ENCODE measurements at regions not wholly inside any gene's neighbourhood (a gene's known extent, or its start where the extent isn't known, plus 50 kb on each side); places are given as distances from the start of the nearest gene placed in this dataset.

- no peaks in the 10 kb centered on the region for H4K20me1 ChIP-seq (ENCODE audit: control insufficient read depth, insufficient read depth, low read depth, low read length)
- H3K4me1 ChIP-seq (ENCODE audit: control insufficient read depth, low read length), result no peaks in the 10 kb centered on the region
- no peak overlapping the region for H3K27ac ChIP-seq (ENCODE audit: low read depth, low read length)
- no peaks in the 10 kb centered on the region for H3K36me3 ChIP-seq (ENCODE audit: control insufficient read depth, low read length)
- no peak overlapping the region for H3K4me2 ChIP-seq (ENCODE audit: low read length)
- no peaks in the 10 kb centered on the region for H3K27me3 ChIP-seq (ENCODE audit: control insufficient read depth, low read length)
- peaks cover 3% of the 10 kb centered on the region; the same call in 1 of the 2 replicates for H3K9me3 ChIP-seq (ENCODE audit: control insufficient read depth, insufficient read depth, low read length)
- TF ChIP-seq CTCF (IDR thresholded peaks at IDR 0.05; ENCODE audit: low read depth, low read length, poor library complexity, severe bottlenecking) (no peak), EZH2phosphoT487 (IDR thresholded peaks at IDR 0.05; ENCODE audit: borderline replicate concordance, low read length) (no peak)
- no peaks in the 10 kb centered on the region for H3K79me2 ChIP-seq (ENCODE audit: control insufficient read depth, low read length)
- no peaks in the 10 kb centered on the region for H3F3A ChIP-seq (ENCODE audit: control insufficient read depth, insufficient read depth)
- H3K9me2 ChIP-seq (replicated peaks; ENCODE audit: control insufficient read depth, low read length), result no peaks in the 10 kb centered on the region
- H3K4me3 ChIP-seq (ENCODE audit: low read length), result no peak overlapping the region
Observed at GRCh38 chr7:13829231-13829630, 160.2 kb downstream of the ETV1 start.

- no peak overlapping the region for H3K4me2 ChIP-seq (ENCODE audit: low read length)
- TF ChIP-seq EZH2phosphoT487 (IDR thresholded peaks at IDR 0.05; ENCODE audit: borderline replicate concordance, low read length) (no peak), CTCF (IDR thresholded peaks at IDR 0.05; ENCODE audit: low read depth, low read length, poor library complexity, severe bottlenecking) (no peak)
- H3K36me3 ChIP-seq (ENCODE audit: control insufficient read depth, low read length), result no peaks in the 10 kb centered on the region
- H3K9me3 ChIP-seq (ENCODE audit: control insufficient read depth, insufficient read depth, low read length), result no peaks in the 10 kb centered on the region; the same call in 1 of the 2 replicates
- H3K4me3 ChIP-seq (ENCODE audit: low read length), result no peak overlapping the region
- H4K20me1 ChIP-seq (ENCODE audit: control insufficient read depth, insufficient read depth, low read depth, low read length), result no peaks in the 10 kb centered on the region
- H3K79me2 ChIP-seq (ENCODE audit: control insufficient read depth, low read length), result no peaks in the 10 kb centered on the region
- H3F3A ChIP-seq (ENCODE audit: control insufficient read depth, insufficient read depth), result no peaks in the 10 kb centered on the region
- H3K27me3 ChIP-seq (ENCODE audit: control insufficient read depth, low read length), result no peaks in the 10 kb centered on the region
- no peaks in the 10 kb centered on the region for H3K4me1 ChIP-seq (ENCODE audit: control insufficient read depth, low read length)
- H3K9me2 ChIP-seq (replicated peaks; ENCODE audit: control insufficient read depth, low read length), result no peaks in the 10 kb centered on the region
- H3K27ac ChIP-seq (ENCODE audit: low read depth, low read length), result no peak overlapping the region
Observed at GRCh38 chr7:13829914-13830900, 159.3 kb downstream of the ETV1 start.

DNA sequence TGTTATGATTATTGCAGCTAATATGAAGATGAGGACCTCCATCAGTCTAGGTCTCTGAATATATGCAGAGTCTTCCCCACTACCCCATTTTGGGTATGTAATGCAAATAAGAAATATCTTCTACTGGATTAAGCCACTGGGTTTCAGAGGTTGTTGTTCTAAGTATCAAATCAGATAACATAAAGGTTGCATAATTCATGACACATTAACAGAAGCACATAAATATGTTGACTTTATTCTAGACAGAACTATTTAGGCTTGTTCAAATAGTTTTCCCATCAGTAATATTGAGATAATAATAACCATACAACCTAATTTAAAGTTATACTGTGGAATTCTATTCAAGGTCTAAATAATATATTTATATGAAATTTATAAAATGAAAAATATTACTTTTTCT lies 157.1 kb downstream of the ETV1 start:
- H3K27ac ChIP-seq (ENCODE audit: low read depth, low read length), result no peak overlapping the region
- no peak overlapping the region for H3K4me2 ChIP-seq (ENCODE audit: low read length)
- no peaks in the 10 kb centered on the region for H3K27me3 ChIP-seq (ENCODE audit: control insufficient read depth, low read length)
- no peaks in the 10 kb centered on the region for H3F3A ChIP-seq (ENCODE audit: control insufficient read depth, insufficient read depth)
- no peaks in the 10 kb centered on the region; the same call in 1 of the 2 replicates for H3K9me3 ChIP-seq (ENCODE audit: control insufficient read depth, insufficient read depth, low read length)
- H3K79me2 ChIP-seq (ENCODE audit: control insufficient read depth, low read length), result no peaks in the 10 kb centered on the region
- TF ChIP-seq CTCF (IDR thresholded peaks at IDR 0.05; ENCODE audit: low read depth, low read length, poor library complexity, severe bottlenecking) (no peak), EZH2phosphoT487 (IDR thresholded peaks at IDR 0.05; ENCODE audit: borderline replicate concordance, low read length) (no peak)
- H3K4me3 ChIP-seq (ENCODE audit: low read length), result no peak overlapping the region
- H4K20me1 ChIP-seq (ENCODE audit: control insufficient read depth, insufficient read depth, low read depth, low read length), result no peaks in the 10 kb centered on the region
- H3K4me1 ChIP-seq (ENCODE audit: control insufficient read depth, low read length), result no peaks in the 10 kb centered on the region
- H3K9me2 ChIP-seq (replicated peaks; ENCODE audit: control insufficient read depth, low read length), result no peaks in the 10 kb centered on the region
- H3K36me3 ChIP-seq (ENCODE audit: control insufficient read depth, low read length), result no peaks in the 10 kb centered on the region

All from DOHH2 (cell line).